DMS153 treated with DMSO at 0.1 percent for 48 hours (cell line): ENCODE measurements at regions not wholly inside any gene's neighbourhood (a gene's known extent, or its start where the extent isn't known, plus 50 kb on each side); places are given as distances from the start of the nearest gene placed in this dataset.
A peak's percentile ranks its signal among the peaks of the same experiment; 100 is the strongest.

ENCODE experiments used
- DNase-seq: peaks from one replicate; lab custom pipeline; 2025; ENCODE audit not compliant: unreplicated experiment; lab: John Stamatoyannopoulos, UW

DNA sequence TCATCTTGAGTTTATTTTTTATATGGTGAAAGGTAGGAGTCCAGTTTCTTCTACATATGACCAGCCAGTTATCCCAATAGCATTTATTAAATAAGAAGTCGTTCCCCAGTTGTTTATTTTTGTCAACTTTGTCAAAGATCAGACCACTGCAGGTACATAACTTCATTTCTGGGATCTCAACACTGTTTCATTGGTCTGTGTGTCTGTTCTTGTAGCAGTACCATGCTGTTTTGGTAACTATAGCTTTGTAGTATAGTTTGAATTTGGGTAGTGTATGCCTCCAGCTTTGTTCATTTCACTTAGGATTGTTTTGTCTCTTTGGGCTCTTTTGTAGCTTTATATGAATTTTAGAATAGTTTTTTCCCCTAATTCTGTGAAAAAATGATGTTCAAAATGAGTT, 340.4 kb upstream of the PCDH20 start:
- no peak for DNase-seq

DNA sequence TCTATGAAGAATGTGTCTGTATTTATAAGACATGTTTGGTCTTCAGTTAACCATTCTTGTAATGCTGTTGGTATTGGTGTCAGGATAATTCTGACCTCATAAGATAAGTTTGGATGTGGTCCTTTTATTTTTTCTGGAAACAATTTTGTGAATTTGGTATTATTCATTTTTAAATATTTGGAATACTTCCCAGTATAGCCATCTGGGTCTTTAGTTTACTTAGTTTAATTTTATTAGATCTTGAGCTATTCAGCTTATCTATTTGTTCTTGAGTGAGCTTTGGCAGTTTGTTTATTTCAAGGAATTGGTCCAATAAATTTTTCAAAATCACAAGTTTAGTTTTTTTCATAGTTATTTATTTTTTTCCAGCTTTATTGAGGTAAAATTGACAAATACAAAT, 335.4 kb upstream of the PCDH20 start:
- DNase-seq: no peak

DNA sequence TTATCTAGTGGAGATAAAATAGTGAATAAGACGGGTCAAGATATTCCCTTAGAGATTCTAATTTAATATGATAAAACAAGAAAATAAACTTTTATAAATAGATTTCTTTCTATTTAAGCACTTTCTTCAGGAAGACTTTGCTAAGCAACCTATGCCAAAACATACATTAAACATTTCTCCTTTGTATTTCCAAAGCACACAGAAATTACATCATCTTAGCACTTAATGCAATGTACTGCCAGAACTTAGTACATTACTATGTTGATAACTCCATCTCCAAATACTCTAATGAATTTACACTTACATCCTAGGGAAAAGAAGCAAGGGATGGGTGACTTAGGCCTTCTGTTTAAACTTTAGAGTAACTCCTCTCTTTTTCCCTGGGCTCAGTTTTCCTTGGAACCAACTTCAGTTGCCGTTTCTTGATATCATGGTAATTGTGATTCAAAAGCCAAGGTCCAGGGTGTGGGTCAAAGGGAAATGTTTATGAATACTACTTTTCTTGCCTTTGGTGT, 322.6 kb upstream of the PCDH20 start:
- no peak for DNase-seq

DNA sequence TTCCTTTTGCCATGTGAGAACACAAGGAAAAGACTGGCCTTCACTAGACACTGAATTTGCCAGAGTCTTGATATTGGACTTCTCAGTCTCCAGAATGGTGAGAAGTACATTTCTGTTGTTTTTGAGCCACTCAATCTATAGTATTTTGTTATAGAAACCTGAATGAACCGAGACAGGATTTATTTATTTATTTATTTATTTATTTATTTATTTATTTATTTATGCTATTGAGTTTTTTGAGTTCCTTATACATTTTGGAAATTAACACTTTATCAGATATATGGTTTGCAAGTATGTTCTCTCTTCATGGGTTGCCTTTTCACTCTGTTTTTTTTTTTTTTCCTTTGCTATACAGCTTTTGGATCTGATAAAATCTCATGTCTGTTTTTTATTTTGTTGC, 319.0 kb upstream of the PCDH20 start:
- no peak for DNase-seq

DNA sequence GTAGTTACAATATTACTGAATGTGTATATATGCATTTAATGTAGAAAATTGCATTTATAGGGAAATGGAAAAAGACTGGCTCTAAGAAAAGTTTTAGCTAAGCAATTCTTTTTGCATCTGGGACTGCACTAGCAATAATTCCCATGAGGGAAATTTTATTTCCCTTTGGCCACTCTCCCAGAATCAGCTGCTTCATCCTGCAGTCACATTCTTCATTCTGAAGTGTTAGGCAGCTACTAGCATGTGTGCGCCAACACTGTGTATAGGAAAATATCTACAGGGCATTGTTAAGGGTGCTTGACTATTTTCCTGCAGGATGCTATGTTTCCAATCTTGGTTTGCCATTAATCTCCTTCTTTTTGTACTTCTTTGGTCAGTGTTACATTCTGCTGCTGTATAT, 312.8 kb upstream of the PCDH20 start:
- peak; percentile 51 for DNase-seq

DNA sequence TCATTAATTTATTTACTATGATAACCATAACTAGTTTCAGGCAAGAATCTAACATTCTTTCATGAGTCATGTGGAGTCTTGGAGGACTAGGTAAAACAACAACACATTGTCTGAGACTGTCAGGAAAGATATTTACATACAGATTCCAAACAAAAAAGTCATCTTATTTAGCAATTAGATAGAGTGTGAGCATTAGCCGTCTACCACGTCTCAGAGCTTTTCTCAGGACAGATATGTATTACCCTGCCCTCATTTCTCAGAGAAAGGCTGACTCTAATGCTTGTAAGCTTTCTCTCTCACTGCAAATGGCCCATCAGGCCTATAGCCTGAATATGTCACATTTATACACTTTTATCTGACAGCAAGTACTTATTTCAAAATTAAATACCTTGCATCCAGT, 312.1 kb upstream of the PCDH20 start:
- DNase-seq: no peak

DNA sequence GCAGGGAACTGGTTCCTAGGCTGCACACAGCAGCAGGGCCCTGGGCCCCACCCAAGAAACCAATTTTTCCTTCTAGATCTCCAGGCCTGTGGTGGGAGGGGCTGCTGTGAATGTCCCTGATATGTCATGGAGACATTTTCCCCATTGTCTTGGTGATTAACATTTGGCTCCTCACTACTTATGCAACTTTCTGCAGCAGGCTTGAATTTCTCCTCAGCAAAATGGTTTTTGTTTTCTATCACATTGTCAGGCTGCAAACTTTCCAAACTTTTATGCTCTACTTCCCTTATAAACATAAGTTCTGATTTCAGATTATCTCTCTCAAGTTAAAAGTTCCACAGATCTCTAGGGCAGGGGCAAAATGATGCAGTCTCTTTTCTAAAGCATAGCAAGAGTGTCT, 310.2 kb upstream of the PCDH20 start:
- DNase-seq: no peak

DNA sequence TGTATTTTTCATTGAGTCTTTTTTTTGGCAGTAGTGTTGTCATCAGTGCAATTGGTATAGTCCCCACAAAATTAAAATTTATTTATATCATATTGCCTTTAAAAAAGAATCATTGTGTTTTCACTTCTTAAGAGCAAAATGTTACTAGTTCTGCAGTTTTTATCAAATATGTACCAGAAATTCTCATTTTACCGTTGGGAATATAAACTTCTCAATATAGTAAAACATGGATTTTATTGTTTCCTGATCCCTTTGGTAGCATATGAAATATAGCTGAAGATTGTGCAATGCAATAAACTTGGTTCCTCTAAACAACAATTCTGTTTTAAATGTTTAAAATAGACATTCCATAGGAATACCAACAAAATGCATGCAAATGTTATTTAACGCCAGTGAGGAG, 306.5 kb upstream of the PCDH20 start:
- DNase-seq: no peak

DNA sequence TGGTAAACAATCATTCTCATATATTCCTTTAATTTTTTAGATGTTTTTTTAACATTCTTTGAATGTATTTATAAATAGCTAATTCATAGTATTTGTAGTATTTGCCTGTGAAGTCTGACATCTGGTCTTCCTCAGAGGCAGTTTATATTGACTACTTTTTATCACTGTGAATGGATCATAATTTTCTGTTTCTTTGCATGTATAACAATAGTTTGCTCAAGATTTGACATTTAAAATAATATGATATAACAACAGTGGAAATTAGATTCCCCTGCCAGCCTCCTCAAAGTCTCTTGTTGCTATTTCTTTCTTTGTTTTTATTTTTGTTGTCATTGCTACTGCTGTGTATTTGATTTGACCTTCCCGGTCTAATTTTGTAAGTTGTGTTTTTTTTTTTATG, 297.0 kb upstream of the PCDH20 start:
- no peak for DNase-seq

DNA sequence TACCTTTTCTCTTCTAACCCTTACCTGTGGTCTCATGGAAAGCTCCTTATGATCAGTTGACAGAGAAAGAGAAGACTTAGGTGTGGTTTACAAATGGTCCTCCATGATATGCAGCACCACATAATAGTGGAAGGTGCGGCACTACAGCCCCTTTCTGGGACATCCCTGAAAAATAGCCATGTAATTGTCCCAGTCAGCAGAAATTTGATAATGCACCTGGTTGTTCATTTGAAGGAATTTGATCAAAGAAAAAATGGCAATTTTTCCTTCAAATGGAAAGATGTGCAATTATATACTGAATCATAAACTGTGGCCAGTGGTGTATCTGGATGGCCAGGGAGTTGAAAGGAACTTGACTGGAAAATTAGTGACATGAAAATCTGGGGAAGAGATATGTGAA, 293.6 kb upstream of the PCDH20 start:
- no peak for DNase-seq

DNA sequence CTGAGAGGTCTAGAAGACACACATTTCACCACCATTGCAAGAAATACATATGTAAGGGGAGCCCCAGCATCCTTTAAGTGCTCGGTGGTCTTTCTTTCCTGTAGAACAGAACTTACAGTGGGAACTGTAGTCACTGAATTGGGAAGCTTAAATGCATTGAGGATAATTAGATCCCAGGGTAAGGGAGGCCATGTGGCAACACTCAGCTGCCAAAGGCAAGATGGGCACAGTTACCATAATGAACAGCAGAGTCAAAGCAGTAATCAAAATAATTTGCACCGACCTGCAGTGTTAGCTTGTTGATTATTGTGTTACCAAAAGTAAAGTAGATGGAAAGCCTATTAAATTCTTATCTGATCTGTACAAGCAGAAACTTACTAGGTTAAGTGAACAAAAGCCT, 291.2 kb upstream of the PCDH20 start:
- no peak for DNase-seq

DNA sequence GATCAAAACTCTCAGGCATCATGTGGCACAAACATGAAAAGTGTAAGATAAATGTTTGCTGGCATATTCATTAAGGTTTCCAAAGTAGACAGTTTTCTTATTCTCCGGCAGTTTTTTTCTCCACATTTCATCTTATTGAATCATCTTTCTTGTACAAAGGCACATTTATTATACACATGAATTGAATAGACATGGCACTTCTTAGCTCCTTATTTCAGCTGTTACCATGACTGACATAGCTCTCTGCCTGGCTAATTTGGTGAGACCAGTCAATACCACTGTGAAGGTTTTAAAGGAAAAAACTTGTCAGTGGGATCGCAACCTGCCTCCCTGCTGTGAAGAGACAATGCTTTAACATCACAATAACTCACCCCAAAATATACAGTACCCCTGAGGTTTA, 285.0 kb upstream of the PCDH20 start:
- DNase-seq: no peak

DNA sequence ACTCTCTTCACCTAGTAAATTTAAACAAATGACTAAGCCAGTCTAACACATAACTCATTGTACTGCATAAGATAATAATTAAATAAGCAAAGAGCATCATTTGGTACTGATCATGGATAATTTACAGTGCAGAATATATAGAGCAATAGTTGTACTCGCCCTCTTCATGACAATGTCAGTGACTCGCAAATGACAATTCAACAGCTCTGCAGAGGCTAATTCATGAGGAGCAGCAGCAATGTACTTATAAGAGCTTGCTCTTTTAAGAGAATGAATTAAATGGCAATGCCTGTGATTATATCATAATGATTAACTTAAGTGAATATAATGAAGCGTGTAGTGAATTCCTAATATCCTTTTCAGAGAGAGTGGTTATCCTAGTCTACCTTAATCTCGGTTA, 284.5 kb upstream of the PCDH20 start:
- no peak for DNase-seq

DNA sequence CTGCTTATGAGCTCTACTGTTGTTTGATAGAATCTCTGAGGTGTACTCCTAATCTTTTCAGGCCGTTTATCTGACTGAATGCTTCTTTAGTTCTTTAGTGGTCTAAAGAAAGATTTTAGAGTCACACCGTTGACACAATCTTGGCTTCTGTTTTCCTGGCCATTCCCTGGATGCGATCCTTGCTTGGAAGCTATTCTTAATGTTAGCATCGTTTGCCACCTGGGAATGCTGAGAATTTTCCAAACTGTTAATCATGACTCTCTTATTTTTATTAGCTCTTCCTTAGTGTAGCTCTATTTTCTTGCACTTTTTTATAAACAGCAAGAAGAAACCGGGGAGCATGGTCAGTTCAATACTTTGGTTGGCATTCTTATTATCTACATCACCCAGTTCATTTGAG, 281.0 kb upstream of the PCDH20 start:
- DNase-seq: no peak

DNA sequence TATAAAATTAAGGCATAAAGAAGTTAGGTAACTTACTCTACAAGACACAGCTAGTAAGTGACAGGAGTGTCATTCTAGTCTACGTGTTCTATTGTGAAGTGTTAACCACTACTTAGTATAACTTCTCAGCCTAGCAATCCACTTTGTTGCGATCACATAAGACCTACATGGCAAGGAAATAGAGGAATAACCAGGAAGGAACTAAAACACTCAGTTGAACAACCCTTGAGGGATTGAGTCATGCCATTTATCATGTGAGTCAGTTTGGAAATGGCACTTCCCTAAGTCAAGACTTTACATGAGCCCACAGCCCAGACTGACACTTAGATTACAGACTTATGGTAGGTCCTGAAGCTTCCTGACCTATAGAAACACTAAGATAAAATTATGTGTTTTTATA, 279.5 kb upstream of the PCDH20 start:
- no peak for DNase-seq

DNA sequence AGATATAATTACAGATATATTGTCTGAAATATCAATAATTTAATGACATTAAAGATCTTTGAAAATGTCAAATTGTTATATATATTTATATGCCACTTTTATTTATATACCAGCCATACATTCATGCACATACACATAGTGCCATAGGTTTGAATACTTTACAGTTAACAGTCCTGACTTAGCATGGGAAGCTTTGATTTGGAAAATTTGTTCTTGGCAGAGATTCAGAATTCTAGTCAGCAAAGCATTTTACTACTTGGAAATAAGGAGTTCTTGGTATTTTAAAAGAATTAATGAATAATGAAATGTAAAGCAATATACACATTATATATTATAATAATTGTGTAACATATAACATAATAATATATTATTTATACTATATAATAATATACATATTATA, 277.0 kb upstream of the PCDH20 start:
- DNase-seq: no peak

DNA sequence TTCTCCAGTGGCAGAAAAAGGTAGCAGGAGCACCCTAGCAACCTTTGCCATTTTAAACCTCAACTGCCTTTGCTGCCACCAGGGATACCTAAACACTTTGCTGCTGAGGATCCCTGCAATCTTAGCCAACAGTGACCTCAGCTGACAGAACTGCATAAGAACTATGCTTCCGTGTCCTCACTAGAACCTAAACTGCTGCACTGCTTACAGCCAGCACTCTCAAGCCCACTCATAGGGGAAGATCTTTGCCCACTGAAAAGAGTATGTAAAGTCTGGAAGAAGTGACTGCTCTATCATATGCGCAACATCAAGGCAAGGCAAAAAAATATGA, 270.0 kb upstream of the PCDH20 start:
- DNase-seq: peak; percentile 29

DNA sequence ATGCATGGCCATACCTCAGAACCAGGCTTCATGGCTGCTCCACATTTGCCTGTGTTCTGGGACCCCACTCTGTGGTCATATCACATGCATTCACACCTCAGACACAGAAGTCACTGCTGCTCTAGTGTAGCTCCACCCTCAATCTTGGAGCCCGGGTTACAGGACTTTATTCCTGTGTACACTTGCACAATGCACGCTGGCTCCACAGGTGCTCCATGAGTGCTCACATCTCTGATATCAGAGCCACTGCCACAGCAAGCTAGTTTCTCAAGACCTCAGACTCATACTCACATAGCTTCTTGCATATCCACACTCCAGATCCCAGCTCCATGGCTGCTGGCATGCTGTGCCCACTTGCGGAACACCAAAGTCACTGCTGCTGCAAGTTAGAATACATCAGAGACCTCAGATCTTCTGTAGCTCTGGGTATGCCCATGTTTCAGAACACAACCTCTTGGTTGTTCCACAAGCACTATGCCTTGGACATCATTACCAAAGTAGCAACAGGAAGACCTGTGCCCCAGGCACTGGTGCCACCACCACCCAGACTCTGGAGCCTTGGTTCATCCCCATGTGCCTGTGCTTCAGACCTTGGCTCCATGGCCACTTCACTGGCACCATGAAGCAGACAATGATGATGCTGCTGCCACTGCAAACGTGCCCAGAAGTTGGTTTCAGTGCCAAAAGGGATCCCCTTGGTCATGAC, 269.5 kb upstream of the PCDH20 start:
- DNase-seq: no peak

DNA sequence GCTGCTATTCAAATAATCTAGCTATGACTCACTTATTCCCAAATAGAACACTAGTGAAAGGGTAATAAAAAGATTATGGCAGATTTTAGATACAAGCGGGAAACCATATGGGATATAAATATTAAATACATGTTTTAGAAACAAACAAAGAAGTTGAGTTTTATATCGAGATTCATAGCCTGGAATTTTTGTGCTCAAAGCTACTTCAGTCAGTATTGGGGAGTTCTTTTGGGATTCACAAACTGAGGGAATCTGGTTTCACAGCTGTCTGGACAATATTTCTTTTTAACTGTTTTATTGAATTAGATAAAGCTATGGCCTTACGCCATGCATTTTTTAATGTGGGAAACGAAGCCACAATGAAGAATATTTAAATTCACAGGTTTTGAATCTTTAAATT, 257.1 kb upstream of the PCDH20 start:
- no peak for DNase-seq

DNA sequence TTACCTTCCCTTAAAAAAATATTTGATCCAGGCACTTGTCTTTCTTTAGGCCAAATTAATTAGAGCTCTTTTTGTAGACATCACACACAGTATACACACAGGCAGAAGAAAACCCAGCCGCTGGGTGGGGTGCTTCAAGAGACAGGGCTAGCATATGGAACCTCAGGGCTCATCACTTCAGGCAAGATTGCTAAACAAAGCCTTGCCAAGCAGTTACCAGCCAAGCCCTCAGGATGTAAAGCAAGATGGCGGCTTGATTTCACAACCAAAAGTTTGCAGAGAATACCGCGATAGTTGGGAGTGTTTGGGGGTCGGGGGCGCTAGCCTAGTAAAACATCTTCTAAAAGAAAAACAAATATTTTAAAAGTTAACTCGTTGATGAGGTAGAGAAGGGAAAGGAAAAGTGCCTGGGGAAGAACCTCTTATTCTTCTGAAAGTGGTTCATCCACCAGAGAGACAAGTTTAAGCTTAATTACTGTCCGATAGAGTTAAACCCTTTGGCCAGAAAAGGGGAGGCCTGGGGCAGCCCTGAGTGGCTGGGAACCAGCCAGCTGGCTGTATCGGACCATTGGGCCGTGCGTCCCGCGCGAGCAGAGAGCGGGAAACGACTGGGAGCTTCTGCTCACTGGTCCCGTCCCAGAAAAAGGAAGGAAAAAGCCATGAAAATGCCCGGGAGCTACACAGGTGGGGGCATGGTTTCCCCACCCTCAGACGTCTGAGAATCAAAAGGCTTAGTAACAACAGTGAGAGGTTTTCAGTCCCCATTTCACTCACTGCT, 254.9 kb upstream of the PCDH20 start:
- no peak for DNase-seq

DNA sequence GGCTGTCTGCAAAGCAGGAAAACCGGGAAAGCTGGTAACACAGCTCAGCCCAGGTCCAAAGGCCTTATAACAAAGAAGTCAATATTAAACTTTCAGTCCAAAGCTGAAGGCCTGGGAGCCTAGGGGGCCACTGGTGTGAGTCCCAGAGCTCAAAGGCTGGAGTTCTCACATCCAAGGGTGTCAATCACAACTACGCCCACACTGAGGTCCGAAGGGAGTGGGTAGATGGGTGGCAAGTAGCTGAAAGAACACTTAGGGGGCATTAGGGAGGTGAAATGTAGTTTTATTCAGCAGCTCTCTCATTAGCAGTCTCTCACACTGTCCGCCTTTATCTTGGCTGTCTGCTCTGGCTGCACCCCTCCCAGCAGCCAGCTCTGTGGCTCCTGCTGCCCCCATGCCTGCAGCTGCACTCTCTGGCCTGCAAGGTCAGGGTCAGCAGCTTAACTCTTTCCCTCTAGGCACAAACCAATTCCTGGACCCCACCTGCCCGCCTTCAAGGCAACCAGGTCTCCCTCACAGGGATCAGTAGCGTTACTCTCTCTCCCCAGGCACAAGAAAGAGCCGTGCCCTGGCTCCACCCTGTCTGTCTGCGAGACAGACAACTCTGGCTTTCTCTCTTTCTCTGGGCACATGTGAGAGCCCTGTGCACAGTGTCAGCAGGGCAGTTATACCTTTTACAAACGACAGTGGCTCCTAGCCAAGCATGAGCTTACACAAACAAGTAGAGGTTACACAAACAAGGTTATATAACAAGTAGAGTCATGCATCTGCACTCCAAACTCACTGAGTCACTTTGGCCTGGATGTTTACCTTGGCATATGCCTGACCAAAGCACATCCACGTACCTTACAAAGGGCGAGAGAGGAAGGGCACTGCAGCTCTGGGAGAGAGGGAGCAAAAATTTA, 249.4 kb upstream of the PCDH20 start:
- DNase-seq: peak; percentile 55

DNA sequence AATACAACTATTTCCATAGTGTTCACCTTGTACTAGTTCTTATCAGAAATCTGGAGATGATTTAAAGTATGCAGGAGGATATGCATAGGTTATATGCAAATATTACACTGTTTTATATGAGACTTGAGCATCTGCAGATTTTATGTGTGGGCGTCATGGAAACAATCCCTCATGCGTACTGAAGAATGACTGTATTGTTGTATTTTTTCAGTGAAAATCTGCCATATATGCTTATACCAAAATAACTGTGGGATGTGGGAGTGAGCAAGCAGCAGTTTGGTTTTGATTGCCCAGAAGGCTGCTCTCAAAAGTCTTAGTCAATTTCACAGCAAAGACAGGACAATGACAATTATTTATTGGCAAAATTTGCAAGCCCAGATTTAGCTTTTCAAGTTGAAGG, 238.8 kb upstream of the PCDH20 start:
- DNase-seq: no peak
